ENCODE measurements at regions not wholly inside any gene's neighbourhood (a gene's known extent, or its start where the extent isn't known, plus 50 kb on each side); places are given as distances from the start of the nearest gene placed in this dataset.

- Histone ChIP-seq H3K4me3 (ENCODE audit: low read length) (no peak overlapping the region), H3K4me1 (ENCODE audit: control insufficient read depth, insufficient read depth, low read length) (no peaks in the 10 kb centered on the region), H3K9me3 (ENCODE audit: control insufficient read depth, low read length) (peaks cover 10% of the 10 kb centered on the region), H3K9ac (ENCODE audit: low read length) (no peak overlapping the region), H3K27me3 (replicated peaks; ENCODE audit: control insufficient read depth, insufficient read depth, low read length) (no peaks in the 10 kb centered on the region), H3K36me3 (ENCODE audit: control insufficient read depth, insufficient read depth, low read length, severe bottlenecking) (no peaks in the 10 kb centered on the region)
- no peak for DNase-seq (ENCODE audit: low read depth)
Observed at GRCh38 chr12:61765926-61766325, 494.3 kb upstream of the USP15 start.

GRCh38 chr12:61780435-61780834 is 479.8 kb upstream of the USP15 start:
- Histone ChIP-seq H3K9me3 (ENCODE audit: control insufficient read depth, low read length) (no peaks in the 10 kb centered on the region), H3K27me3 (replicated peaks; ENCODE audit: control insufficient read depth, insufficient read depth, low read length) (no peaks in the 10 kb centered on the region), H3K4me3 (ENCODE audit: low read length) (no peak overlapping the region), H3K36me3 (ENCODE audit: control insufficient read depth, insufficient read depth, low read length, severe bottlenecking) (no peaks in the 10 kb centered on the region), H3K4me1 (ENCODE audit: control insufficient read depth, insufficient read depth, low read length) (no peaks in the 10 kb centered on the region), H3K9ac (ENCODE audit: low read length) (no peak overlapping the region)
- no peak for DNase-seq (ENCODE audit: low read depth)

- Histone ChIP-seq H3K9me3 (ENCODE audit: control insufficient read depth, low read length) (no peaks in the 10 kb centered on the region), H3K4me3 (ENCODE audit: low read length) (no peak overlapping the region), H3K4me1 (ENCODE audit: control insufficient read depth, insufficient read depth, low read length) (no peaks in the 10 kb centered on the region), H3K9ac (ENCODE audit: low read length) (no peak overlapping the region), H3K36me3 (ENCODE audit: control insufficient read depth, insufficient read depth, low read length, severe bottlenecking) (no peaks in the 10 kb centered on the region), H3K27me3 (replicated peaks; ENCODE audit: control insufficient read depth, insufficient read depth, low read length) (no peaks in the 10 kb centered on the region)
- DNase-seq (ENCODE audit: low read depth), result no peak
Observed at GRCh38 chr12:61781021-61781581, 479.1 kb upstream of the USP15 start.

GRCh38 chr12:61796846-61797245 is 463.4 kb upstream of the USP15 start:
- Histone ChIP-seq H3K27me3 (replicated peaks; ENCODE audit: control insufficient read depth, insufficient read depth, low read length) (no peaks in the 10 kb centered on the region), H3K4me1 (ENCODE audit: control insufficient read depth, insufficient read depth, low read length) (no peaks in the 10 kb centered on the region), H3K9me3 (ENCODE audit: control insufficient read depth, low read length) (no peaks in the 10 kb centered on the region), H3K36me3 (ENCODE audit: control insufficient read depth, insufficient read depth, low read length, severe bottlenecking) (no peaks in the 10 kb centered on the region), H3K4me3 (ENCODE audit: low read length) (no peak overlapping the region), H3K9ac (ENCODE audit: low read length) (no peak overlapping the region)
- no peak for DNase-seq (ENCODE audit: low read depth)

GRCh38 chr12:61797266-61797665 is 462.9 kb upstream of the USP15 start:
- no peak for DNase-seq (ENCODE audit: low read depth)
- Histone ChIP-seq H3K36me3 (ENCODE audit: control insufficient read depth, insufficient read depth, low read length, severe bottlenecking) (no peaks in the 10 kb centered on the region), H3K27me3 (replicated peaks; ENCODE audit: control insufficient read depth, insufficient read depth, low read length) (no peaks in the 10 kb centered on the region), H3K9ac (ENCODE audit: low read length) (no peak overlapping the region), H3K4me3 (ENCODE audit: low read length) (no peak overlapping the region), H3K9me3 (ENCODE audit: control insufficient read depth, low read length) (no peaks in the 10 kb centered on the region), H3K4me1 (ENCODE audit: control insufficient read depth, insufficient read depth, low read length) (no peaks in the 10 kb centered on the region)

GRCh38 chr12:61798778-61799177 is 461.4 kb upstream of the USP15 start:
- Histone ChIP-seq H3K9ac (ENCODE audit: low read length) (no peak overlapping the region), H3K27me3 (replicated peaks; ENCODE audit: control insufficient read depth, insufficient read depth, low read length) (no peaks in the 10 kb centered on the region), H3K4me3 (ENCODE audit: low read length) (no peak overlapping the region), H3K9me3 (ENCODE audit: control insufficient read depth, low read length) (no peaks in the 10 kb centered on the region), H3K36me3 (ENCODE audit: control insufficient read depth, insufficient read depth, low read length, severe bottlenecking) (no peaks in the 10 kb centered on the region), H3K4me1 (ENCODE audit: control insufficient read depth, insufficient read depth, low read length) (no peaks in the 10 kb centered on the region)
- DNase-seq (ENCODE audit: low read depth), result no peak

GRCh38 chr12:61804301-61804700 is 455.9 kb upstream of the USP15 start:
- no peak for DNase-seq (ENCODE audit: low read depth)
- H3K36me3 ChIP-seq (ENCODE audit: control insufficient read depth, insufficient read depth, low read length, severe bottlenecking), result no peaks in the 10 kb centered on the region

GRCh38 chr12:61808856-61809255 is 451.3 kb upstream of the USP15 start:
- Histone ChIP-seq H3K9ac (ENCODE audit: low read length) (no peak overlapping the region), H3K36me3 (ENCODE audit: control insufficient read depth, insufficient read depth, low read length, severe bottlenecking) (no peaks in the 10 kb centered on the region), H3K4me3 (ENCODE audit: low read length) (no peak overlapping the region), H3K27me3 (replicated peaks; ENCODE audit: control insufficient read depth, insufficient read depth, low read length) (no peaks in the 10 kb centered on the region), H3K4me1 (ENCODE audit: control insufficient read depth, insufficient read depth, low read length) (no peaks in the 10 kb centered on the region), H3K9me3 (ENCODE audit: control insufficient read depth, low read length) (peaks cover 3% of the 10 kb centered on the region)
- DNase-seq (ENCODE audit: low read depth), result no peak

More at GRCh38 chr12:61804301-61804700, 455.9 kb upstream of the USP15 start:
- Histone ChIP-seq H3K4me1 (ENCODE audit: control insufficient read depth, insufficient read depth, low read length) (no peaks in the 10 kb centered on the region), H3K9me3 (ENCODE audit: control insufficient read depth, low read length) (peaks cover 3% of the 10 kb centered on the region), H3K9ac (ENCODE audit: low read length) (no peak overlapping the region), H3K27me3 (replicated peaks; ENCODE audit: control insufficient read depth, insufficient read depth, low read length) (no peaks in the 10 kb centered on the region), H3K4me3 (ENCODE audit: low read length) (no peak overlapping the region)

GRCh38 chr12:61810486-61810885 is 449.7 kb upstream of the USP15 start:
- no peak overlapping the region for H3K4me3 ChIP-seq (ENCODE audit: low read length)
- no peak for DNase-seq (ENCODE audit: low read depth)
- peaks cover 3% of the 10 kb centered on the region for H3K9me3 ChIP-seq (ENCODE audit: control insufficient read depth, low read length)
- no peaks in the 10 kb centered on the region for H3K36me3 ChIP-seq (ENCODE audit: control insufficient read depth, insufficient read depth, low read length, severe bottlenecking)
- no peaks in the 10 kb centered on the region for H3K4me1 ChIP-seq (ENCODE audit: control insufficient read depth, insufficient read depth, low read length)
- no peak overlapping the region for H3K9ac ChIP-seq (ENCODE audit: low read length)
- no peaks in the 10 kb centered on the region for H3K27me3 ChIP-seq (replicated peaks; ENCODE audit: control insufficient read depth, insufficient read depth, low read length)

- Histone ChIP-seq H3K9me3 (ENCODE audit: control insufficient read depth, low read length) (no peaks in the 10 kb centered on the region), H3K27me3 (replicated peaks; ENCODE audit: control insufficient read depth, insufficient read depth, low read length) (no peaks in the 10 kb centered on the region), H3K9ac (ENCODE audit: low read length) (no peak overlapping the region), H3K4me1 (ENCODE audit: control insufficient read depth, insufficient read depth, low read length) (no peaks in the 10 kb centered on the region), H3K36me3 (ENCODE audit: control insufficient read depth, insufficient read depth, low read length, severe bottlenecking) (no peaks in the 10 kb centered on the region), H3K4me3 (ENCODE audit: low read length) (no peak overlapping the region)
- no peak for DNase-seq (ENCODE audit: low read depth)
Observed at GRCh38 chr12:61821381-61821780, 438.8 kb upstream of the USP15 start.

- no peak overlapping the region for H3K4me3 ChIP-seq (ENCODE audit: low read length)
- no peaks in the 10 kb centered on the region for H3K36me3 ChIP-seq (ENCODE audit: control insufficient read depth, insufficient read depth, low read length, severe bottlenecking)
- no peaks in the 10 kb centered on the region for H3K9me3 ChIP-seq (ENCODE audit: control insufficient read depth, low read length)
- no peaks in the 10 kb centered on the region for H3K4me1 ChIP-seq (ENCODE audit: control insufficient read depth, insufficient read depth, low read length)
- H3K9ac ChIP-seq (ENCODE audit: low read length), result no peak overlapping the region
- no peak for DNase-seq (ENCODE audit: low read depth)
- H3K27me3 ChIP-seq (replicated peaks; ENCODE audit: control insufficient read depth, insufficient read depth, low read length), result no peaks in the 10 kb centered on the region
Observed at GRCh38 chr12:61823102-61823501, 437.1 kb upstream of the USP15 start.

GRCh38 chr12:61846765-61847164 is 413.4 kb upstream of the USP15 start:
- no peaks in the 10 kb centered on the region for H3K27me3 ChIP-seq (replicated peaks; ENCODE audit: control insufficient read depth, insufficient read depth, low read length)
- no peaks in the 10 kb centered on the region for H3K9me3 ChIP-seq (ENCODE audit: control insufficient read depth, low read length)
- H3K4me3 ChIP-seq (ENCODE audit: low read length), result no peak overlapping the region
- no peaks in the 10 kb centered on the region for H3K36me3 ChIP-seq (ENCODE audit: control insufficient read depth, insufficient read depth, low read length, severe bottlenecking)
- H3K9ac ChIP-seq (ENCODE audit: low read length), result no peak overlapping the region
- DNase-seq (ENCODE audit: low read depth), result no peak
- peaks cover 5% of the 10 kb centered on the region for H3K4me1 ChIP-seq (ENCODE audit: control insufficient read depth, insufficient read depth, low read length)

Data from adipocyte (in vitro differentiated cells).